Osteoblast (primary cell): ENCODE measurements at regions not wholly inside any gene's neighbourhood (a gene's known extent, or its start where the extent isn't known, plus 50 kb on each side); places are given as distances from the start of the nearest gene placed in this dataset.

Source experiments
- DNase-seq: peaks from one replicate; pipeline ENCODE4 v3.0.0; 2011; ENCODE audit warnings: low spot score, mixed read lengths; ENCODE audit not compliant: insufficient read length; ENCODE audit errors: missing footprints
- H2AFZ ChIP-seq: 2 replicates; pipeline ENCODE4 v1.6.0; 2011; ENCODE audit warnings: mild to moderate bottlenecking, low read length
- H3K27ac ChIP-seq: 2 replicates; pipeline ENCODE4 v1.5.1; 2011; ENCODE audit warnings: mild to moderate bottlenecking, low read depth, low read length, moderate library complexity
- H3K27me3 ChIP-seq: 2 replicates; pipeline ENCODE4 v1.6.0; 2012; ENCODE audit warnings: mild to moderate bottlenecking, control low read depth, inconsistent platforms, low read length, moderate library complexity; ENCODE audit not compliant: insufficient read depth
- H3K36me3 ChIP-seq: 2 replicates; pipeline ENCODE4 v1.5.1; 2011; ENCODE audit warnings: mild to moderate bottlenecking, low read length, control low read depth, moderate library complexity; ENCODE audit not compliant: insufficient read depth
- H3K4me1 ChIP-seq: 2 replicates; pipeline ENCODE4 v1.5.1; 2011; ENCODE audit warnings: mild to moderate bottlenecking, low read length, control low read depth, moderate library complexity; ENCODE audit not compliant: insufficient read depth
- H3K4me2 ChIP-seq: 2 replicates; pipeline ENCODE4 v1.6.0; 2011; ENCODE audit warnings: mild to moderate bottlenecking, low read length; ENCODE audit not compliant: insufficient read depth
- H3K4me3 ChIP-seq: fragments of 200-600 bp; sonication (generic); 3 replicates; pipeline ENCODE4 v1.5.1; 2012; ENCODE audit warnings: mild to moderate bottlenecking, low read length, inconsistent platforms; ENCODE audit not compliant: insufficient read depth
- H3K79me2 ChIP-seq: 2 replicates; pipeline ENCODE4 v1.6.0; 2012; ENCODE audit warnings: mild to moderate bottlenecking, low read length, control low read depth, inconsistent platforms; ENCODE audit not compliant: insufficient read depth
- H3K9me3 ChIP-seq: 2 replicates; pipeline ENCODE4 v1.5.1; 2011; ENCODE audit warnings: low read depth, low read length, control low read depth
- H4K20me1 ChIP-seq: 2 replicates; pipeline ENCODE4 v1.6.0; 2012; ENCODE audit warnings: mild to moderate bottlenecking, low read length, control low read depth; ENCODE audit not compliant: insufficient read depth
- TF ChIP-seq, protein P1 (sequence below): IDR thresholded peaks from 2 replicates; pipeline ENCODE4 v1.5.1; 2011; ENCODE audit warnings: mild to moderate bottlenecking, low read depth, low read length, moderate library complexity; ENCODE audit errors: extremely low read depth

DNA sequence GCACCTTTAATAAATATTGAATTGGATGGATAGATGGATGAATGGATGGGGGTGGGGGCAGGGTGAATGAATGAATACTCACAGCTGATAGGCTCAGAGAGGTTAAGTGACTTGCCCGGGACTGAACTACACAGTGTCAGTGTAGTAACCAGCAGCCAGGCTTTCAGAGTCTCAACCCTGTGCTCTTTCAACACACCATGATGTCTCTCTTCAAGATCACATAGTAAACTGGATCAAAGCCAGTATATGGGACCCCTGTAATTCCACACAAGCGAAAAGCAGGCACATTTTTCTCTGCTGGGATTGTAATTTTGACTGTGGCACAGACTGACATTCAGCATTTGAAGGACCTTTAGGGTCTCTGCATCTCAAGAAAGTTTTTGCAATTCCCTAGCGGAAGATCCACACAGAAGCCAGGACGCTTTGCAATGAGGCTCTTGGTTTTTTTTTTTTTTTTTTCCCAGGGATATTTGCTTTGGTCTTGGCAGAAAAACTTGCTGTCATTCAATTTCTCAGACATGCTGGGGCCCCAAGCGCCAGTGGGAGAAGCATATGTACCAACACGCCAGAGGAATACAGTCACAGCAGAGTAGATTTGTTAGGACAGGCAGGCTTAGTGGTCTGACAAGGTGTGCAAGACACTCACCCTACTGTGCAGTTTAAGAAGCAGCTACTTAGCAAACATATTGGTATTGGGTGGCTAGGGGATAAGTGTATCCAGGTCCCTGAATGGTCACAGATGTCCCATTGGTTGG lies 213.1 kb upstream of the CAMK1G start:
- Histone ChIP-seq H3K4me3 (no peak overlapping the region), H4K20me1 (no peaks in the 10 kb centered on the region), H3K27me3 (no peaks in the 10 kb centered on the region), H2AFZ (no peak overlapping the region), H3K27ac (no peak overlapping the region), H3K36me3 (no peaks in the 10 kb centered on the region), H3K9me3 (no peaks in the 10 kb centered on the region), H3K4me1 (peaks cover 42% of the 10 kb centered on the region), H3K79me2 (no peaks in the 10 kb centered on the region), H3K4me2 (no peak overlapping the region)
- TF ChIP-seq, protein P1, sequence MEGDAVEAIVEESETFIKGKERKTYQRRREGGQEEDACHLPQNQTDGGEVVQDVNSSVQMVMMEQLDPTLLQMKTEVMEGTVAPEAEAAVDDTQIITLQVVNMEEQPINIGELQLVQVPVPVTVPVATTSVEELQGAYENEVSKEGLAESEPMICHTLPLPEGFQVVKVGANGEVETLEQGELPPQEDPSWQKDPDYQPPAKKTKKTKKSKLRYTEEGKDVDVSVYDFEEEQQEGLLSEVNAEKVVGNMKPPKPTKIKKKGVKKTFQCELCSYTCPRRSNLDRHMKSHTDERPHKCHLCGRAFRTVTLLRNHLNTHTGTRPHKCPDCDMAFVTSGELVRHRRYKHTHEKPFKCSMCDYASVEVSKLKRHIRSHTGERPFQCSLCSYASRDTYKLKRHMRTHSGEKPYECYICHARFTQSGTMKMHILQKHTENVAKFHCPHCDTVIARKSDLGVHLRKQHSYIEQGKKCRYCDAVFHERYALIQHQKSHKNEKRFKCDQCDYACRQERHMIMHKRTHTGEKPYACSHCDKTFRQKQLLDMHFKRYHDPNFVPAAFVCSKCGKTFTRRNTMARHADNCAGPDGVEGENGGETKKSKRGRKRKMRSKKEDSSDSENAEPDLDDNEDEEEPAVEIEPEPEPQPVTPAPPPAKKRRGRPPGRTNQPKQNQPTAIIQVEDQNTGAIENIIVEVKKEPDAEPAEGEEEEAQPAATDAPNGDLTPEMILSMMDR: no peak
- no peak for DNase-seq

DNA sequence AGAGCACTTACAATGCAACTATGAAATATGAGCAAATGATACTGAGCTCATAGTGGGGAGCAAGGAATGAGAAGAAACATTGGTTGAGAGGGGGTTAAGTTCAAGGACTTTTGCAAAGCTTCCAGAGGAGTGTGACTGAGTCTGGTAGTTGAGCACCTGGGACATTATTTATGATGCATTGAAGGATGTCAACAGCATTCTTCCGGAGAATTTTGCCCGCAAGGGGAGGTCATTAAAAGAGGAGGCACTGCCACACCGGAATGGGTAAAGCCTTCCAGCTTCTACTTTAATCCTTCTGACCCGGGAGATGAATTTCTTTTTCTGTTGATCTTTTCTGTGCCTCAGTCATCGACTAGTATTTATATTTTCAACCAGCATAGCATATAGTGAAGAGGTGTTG lies 208.4 kb upstream of the CAMK1G start:
- TF ChIP-seq, protein P1: no peak
- Histone ChIP-seq H3K36me3 (no peaks in the 10 kb centered on the region), H3K79me2 (no peaks in the 10 kb centered on the region), H4K20me1 (no peaks in the 10 kb centered on the region), H3K4me3 (no peak overlapping the region), H3K27ac (no peak overlapping the region), H3K4me2 (no peak overlapping the region), H2AFZ (no peak overlapping the region), H3K9me3 (no peaks in the 10 kb centered on the region), H3K27me3 (no peaks in the 10 kb centered on the region), H3K4me1 (peaks cover 22% of the 10 kb centered on the region)
- no peak for DNase-seq

DNA sequence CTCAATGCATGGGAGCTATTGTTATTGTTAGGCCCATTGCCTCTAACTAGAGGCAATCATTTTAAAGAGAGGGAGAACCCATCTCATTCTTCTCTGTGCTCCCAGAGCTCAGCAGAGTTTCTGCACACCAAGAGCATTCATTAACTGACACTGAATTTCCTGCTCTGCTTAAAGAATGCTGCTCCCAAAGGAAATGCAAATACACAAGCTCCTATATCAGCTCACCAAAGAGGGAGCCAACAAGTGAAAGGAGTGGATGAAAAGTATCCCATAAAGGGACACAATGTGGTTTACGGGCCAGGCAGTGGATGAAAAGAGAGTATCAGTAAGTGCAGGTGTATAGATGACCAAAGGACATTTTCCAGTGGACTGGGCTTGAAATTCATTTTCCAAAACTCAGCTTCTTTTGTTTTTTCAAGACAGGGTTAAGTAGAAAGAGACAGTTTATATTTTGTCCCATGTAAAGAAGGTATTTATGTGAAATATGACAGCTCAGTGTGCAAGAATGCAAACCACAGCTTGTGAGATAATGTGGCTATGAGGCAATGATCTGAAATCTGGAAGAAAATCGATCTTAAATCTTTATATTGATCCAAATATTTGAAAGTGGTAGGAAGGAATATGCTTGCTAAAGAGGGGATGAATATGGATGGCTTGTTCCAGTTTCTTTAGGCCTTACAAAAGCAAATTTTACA lies 207.7 kb upstream of the CAMK1G start:
- Histone ChIP-seq H2AFZ (no peak overlapping the region), H3K36me3 (no peaks in the 10 kb centered on the region), H3K9me3 (no peaks in the 10 kb centered on the region), H3K79me2 (no peaks in the 10 kb centered on the region), H3K27me3 (no peaks in the 10 kb centered on the region), H3K4me2 (peak overlapping the region; percentile 46), H3K4me1 (peaks cover 22% of the 10 kb centered on the region), H4K20me1 (no peaks in the 10 kb centered on the region), H3K4me3 (no peak overlapping the region), H3K27ac (peak overlapping the region; percentile 10)
- DNase-seq: no peak
- TF ChIP-seq, protein P1: no peak

DNA sequence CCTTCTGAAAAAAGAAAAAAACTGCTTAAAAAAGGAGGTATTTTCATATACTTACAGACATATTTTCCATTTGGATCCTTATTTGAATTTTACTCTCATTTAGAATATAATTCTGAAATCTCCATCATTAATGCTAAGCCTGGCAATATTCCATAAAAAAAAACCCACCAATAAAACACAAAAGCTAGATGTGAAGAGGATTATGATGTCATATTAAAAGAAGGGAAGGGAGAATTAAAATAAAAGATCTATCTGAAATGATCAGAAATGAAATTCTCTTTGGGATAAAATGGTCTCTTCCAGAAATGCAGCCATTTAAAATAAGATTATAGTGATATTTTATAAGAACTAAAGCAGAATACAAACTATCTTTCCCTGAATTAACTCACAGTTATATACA lies 206.7 kb upstream of the CAMK1G start:
- no peaks in the 10 kb centered on the region for H3K79me2 ChIP-seq
- TF ChIP-seq, protein P1: no peak
- no peak overlapping the region for H3K27ac ChIP-seq
- H3K4me3 ChIP-seq: no peak overlapping the region
- no peaks in the 10 kb centered on the region for H3K9me3 ChIP-seq
- peaks cover 22% of the 10 kb centered on the region for H3K4me1 ChIP-seq
- DNase-seq: no peak
- no peaks in the 10 kb centered on the region for H4K20me1 ChIP-seq
- H3K4me2 ChIP-seq: no peak overlapping the region
- H3K27me3 ChIP-seq: no peaks in the 10 kb centered on the region
- H3K36me3 ChIP-seq: no peaks in the 10 kb centered on the region
- no peak overlapping the region for H2AFZ ChIP-seq
